Lower leg skin (tissue), 3 donors: ENCODE measurements at regions not wholly inside any gene's neighbourhood (a gene's known extent, or its start where the extent isn't known, plus 50 kb on each side); places are given as distances from the start of the nearest gene placed in this dataset.

ENCODE experiments used
- POLR2A ChIP-seq, 2 donors: fragments of 450-650 bp; IDR thresholded peaks; one replicate each; pipeline ENCODE4 v1.6.1; 2016 to 2017; ENCODE audit warnings: antibody characterized with exemption in 2 of 2, mild to moderate bottlenecking in 1 of 2, moderate library complexity in 1 of 2
- TF ChIP-seq, protein P1 (sequence below), 3 donors: fragments of 450-650 bp; IDR thresholded peaks; one replicate each; pipeline ENCODE4 v1.5.1; 2016; ENCODE audit warnings: antibody characterized with exemption in 3 of 3, mild to moderate bottlenecking in 3 of 3, moderate library complexity in 2 of 3

DNA sequence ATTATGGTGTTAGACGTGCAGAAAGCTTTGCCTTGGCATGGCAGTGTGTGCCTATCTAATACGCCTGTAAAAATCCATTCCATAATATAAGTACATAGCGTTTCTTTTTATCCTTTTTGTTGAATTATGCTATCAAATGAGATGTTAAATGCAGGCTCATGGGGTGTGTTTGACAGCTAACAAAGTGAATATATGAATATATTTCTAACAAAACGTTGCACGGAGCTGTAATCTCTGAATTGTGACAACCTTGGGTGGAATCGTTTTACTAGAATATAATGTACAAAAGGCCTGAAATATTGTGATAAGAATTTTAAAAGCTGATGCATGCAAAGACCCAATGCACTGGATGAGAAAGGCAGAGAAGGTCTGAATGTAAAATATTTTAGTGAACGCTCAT, 763.7 kb upstream of the TMEM132C start:
- TF ChIP-seq, protein P1, sequence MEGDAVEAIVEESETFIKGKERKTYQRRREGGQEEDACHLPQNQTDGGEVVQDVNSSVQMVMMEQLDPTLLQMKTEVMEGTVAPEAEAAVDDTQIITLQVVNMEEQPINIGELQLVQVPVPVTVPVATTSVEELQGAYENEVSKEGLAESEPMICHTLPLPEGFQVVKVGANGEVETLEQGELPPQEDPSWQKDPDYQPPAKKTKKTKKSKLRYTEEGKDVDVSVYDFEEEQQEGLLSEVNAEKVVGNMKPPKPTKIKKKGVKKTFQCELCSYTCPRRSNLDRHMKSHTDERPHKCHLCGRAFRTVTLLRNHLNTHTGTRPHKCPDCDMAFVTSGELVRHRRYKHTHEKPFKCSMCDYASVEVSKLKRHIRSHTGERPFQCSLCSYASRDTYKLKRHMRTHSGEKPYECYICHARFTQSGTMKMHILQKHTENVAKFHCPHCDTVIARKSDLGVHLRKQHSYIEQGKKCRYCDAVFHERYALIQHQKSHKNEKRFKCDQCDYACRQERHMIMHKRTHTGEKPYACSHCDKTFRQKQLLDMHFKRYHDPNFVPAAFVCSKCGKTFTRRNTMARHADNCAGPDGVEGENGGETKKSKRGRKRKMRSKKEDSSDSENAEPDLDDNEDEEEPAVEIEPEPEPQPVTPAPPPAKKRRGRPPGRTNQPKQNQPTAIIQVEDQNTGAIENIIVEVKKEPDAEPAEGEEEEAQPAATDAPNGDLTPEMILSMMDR (IDR thresholded peaks at IDR 0.05) = no peak
- no peak for TF ChIP-seq POLR2A (IDR thresholded peaks at IDR 0.05)
